GM18867 (cell line): ENCODE measurements at regions not wholly inside any gene's neighbourhood (a gene's known extent, or its start where the extent isn't known, plus 50 kb on each side); places are given as distances from the start of the nearest gene placed in this dataset.

Source experiments
- ATAC-seq: cut with Tn5 transposase; IDR thresholded peaks from one replicate; pipeline ENCODE4 v1.9.1; 2021; ENCODE audit warnings: mild to moderate bottlenecking, moderate library complexity; ENCODE audit not compliant: unreplicated experiment

- ATAC-seq, result no peak
Measured at GRCh38 chr15:70355275-70355795, 257.6 kb upstream of the TLE3 start.

GRCh38 chr15:70354346-70354905 is 256.7 kb upstream of the TLE3 start:
- no peak for ATAC-seq

- ATAC-seq, result no peak
Measured at GRCh38 chr15:70353606-70354345, 256.1 kb upstream of the TLE3 start.

- ATAC-seq, result no peak
Measured at GRCh38 chr15:70351941-70352774, 254.4 kb upstream of the TLE3 start.

- no peak for ATAC-seq
Measured at GRCh38 chr15:70351391-70351790, 253.7 kb upstream of the TLE3 start.

GRCh38 chr15:70348581-70349344 is 251.0 kb upstream of the TLE3 start:
- ATAC-seq, result no peak

GRCh38 chr15:70348226-70348543 is 250.5 kb upstream of the TLE3 start:
- no peak for ATAC-seq

- no peak for ATAC-seq
Measured at GRCh38 chr15:70347321-70348225, 249.9 kb upstream of the TLE3 start.

GRCh38 chr15:70345251-70346019 is 247.7 kb upstream of the TLE3 start:
- ATAC-seq, result no peak

- no peak for ATAC-seq
Measured at GRCh38 chr15:70344666-70345065, 246.9 kb upstream of the TLE3 start.

- ATAC-seq, result no peak
Measured at GRCh38 chr15:70343961-70344621, 246.4 kb upstream of the TLE3 start.

- no peak for ATAC-seq
Measured at GRCh38 chr15:70342554-70343548, 245.1 kb upstream of the TLE3 start.

- no peak for ATAC-seq
Measured at GRCh38 chr15:70342141-70342540, 244.4 kb upstream of the TLE3 start.

- ATAC-seq, result no peak
Measured at GRCh38 chr15:70341566-70341965, 243.8 kb upstream of the TLE3 start.

GRCh38 chr15:70340494-70340870 is 242.8 kb upstream of the TLE3 start:
- no peak for ATAC-seq

GRCh38 chr15:70339571-70340493 is 242.1 kb upstream of the TLE3 start:
- ATAC-seq, result no peak
